K562 (cell line): ENCODE measurements at regions not wholly inside any gene's neighbourhood (a gene's known extent, or its start where the extent isn't known, plus 50 kb on each side); places are given as distances from the start of the nearest gene placed in this dataset.

Experiments
- KDM4B ChIP-seq, 2 experiments: fragments of 450-650 bp in 1 of 2; sonication (generic) in 1 of 2; IDR thresholded peaks; 2 replicates each; pipeline ENCODE4 v1.6.1; 2016 to 2017; ENCODE audit warnings: borderline replicate concordance in 2 of 2, antibody characterized with exemption in 1 of 2, low read depth in 1 of 2, mild to moderate bottlenecking in 1 of 2
- POLR2B ChIP-seq: fragments of 450-650 bp; IDR thresholded peaks from 2 replicates; pipeline ENCODE4 v1.6.1; 2018; ENCODE audit warnings: low read depth; ENCODE audit not compliant: partially characterized antibody
- ZNF124 ChIP-seq: sonication (generic); formaldehyde crosslinking; IDR thresholded peaks from 2 replicates; pipeline ENCODE4 v1.8.1; 2022; ENCODE audit warnings: missing genetic modification reagents
- TF ChIP-seq, protein P1 (sequence below), 2 experiments: fragments of 450-650 bp; formaldehyde crosslinking in 1 of 2; IDR thresholded peaks; 2 replicates each; pipeline versions ENCODE4 v1.4.0 to v1.6.1; 2014 to 2020; ENCODE audit warnings: mild to moderate bottlenecking in 2 of 2, borderline replicate concordance in 1 of 2, low read depth in 1 of 2

DNA sequence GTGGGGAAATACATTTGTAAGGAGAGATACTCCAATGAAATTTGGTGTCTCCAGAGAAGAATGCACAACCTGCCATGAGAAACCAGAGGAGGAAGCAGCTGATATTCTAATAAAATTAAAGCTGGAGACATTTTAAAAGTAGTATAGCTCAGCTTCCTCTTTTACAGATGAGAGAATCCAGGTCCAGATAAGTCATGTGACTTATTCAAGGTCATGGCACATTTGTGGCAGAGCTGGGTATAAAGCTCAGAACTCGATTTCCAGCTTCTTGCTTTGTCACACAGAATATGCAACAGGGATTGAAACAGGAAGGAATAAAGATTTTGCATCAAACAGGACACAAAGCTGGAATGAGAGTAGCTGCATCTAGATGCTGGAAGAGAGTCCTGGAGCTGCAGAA is 174.8 kb downstream of the EMP1 start:
- TF ChIP-seq, protein P1, sequence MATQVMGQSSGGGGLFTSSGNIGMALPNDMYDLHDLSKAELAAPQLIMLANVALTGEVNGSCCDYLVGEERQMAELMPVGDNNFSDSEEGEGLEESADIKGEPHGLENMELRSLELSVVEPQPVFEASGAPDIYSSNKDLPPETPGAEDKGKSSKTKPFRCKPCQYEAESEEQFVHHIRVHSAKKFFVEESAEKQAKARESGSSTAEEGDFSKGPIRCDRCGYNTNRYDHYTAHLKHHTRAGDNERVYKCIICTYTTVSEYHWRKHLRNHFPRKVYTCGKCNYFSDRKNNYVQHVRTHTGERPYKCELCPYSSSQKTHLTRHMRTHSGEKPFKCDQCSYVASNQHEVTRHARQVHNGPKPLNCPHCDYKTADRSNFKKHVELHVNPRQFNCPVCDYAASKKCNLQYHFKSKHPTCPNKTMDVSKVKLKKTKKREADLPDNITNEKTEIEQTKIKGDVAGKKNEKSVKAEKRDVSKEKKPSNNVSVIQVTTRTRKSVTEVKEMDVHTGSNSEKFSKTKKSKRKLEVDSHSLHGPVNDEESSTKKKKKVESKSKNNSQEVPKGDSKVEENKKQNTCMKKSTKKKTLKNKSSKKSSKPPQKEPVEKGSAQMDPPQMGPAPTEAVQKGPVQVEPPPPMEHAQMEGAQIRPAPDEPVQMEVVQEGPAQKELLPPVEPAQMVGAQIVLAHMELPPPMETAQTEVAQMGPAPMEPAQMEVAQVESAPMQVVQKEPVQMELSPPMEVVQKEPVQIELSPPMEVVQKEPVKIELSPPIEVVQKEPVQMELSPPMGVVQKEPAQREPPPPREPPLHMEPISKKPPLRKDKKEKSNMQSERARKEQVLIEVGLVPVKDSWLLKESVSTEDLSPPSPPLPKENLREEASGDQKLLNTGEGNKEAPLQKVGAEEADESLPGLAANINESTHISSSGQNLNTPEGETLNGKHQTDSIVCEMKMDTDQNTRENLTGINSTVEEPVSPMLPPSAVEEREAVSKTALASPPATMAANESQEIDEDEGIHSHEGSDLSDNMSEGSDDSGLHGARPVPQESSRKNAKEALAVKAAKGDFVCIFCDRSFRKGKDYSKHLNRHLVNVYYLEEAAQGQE (IDR thresholded peaks at IDR 0.05; ENCODE audit: borderline replicate concordance): no peak
- TF ChIP-seq, protein P1 (CRISPR knock-in tag; IDR thresholded peaks at IDR 0.05; ENCODE audit: low read depth): no peak
- TF ChIP-seq POLR2B (no peak), KDM4B (IDR thresholded peaks at IDR 0.05; ENCODE audit: borderline replicate concordance in 2 of 2, low read depth in 1 of 2) (no peak), ZNF124 (CRISPR knock-in tag) (no peak)
